ENCODE measurements at regions not wholly inside any gene's neighbourhood (a gene's known extent, or its start where the extent isn't known, plus 50 kb on each side); places are given as distances from the start of the nearest gene placed in this dataset.

GRCh38 chr6:74587386-74587785, 618.5 kb downstream of the COL12A1 start:
- ATAC-seq, result no peak
- TF ChIP-seq, protein P1, sequence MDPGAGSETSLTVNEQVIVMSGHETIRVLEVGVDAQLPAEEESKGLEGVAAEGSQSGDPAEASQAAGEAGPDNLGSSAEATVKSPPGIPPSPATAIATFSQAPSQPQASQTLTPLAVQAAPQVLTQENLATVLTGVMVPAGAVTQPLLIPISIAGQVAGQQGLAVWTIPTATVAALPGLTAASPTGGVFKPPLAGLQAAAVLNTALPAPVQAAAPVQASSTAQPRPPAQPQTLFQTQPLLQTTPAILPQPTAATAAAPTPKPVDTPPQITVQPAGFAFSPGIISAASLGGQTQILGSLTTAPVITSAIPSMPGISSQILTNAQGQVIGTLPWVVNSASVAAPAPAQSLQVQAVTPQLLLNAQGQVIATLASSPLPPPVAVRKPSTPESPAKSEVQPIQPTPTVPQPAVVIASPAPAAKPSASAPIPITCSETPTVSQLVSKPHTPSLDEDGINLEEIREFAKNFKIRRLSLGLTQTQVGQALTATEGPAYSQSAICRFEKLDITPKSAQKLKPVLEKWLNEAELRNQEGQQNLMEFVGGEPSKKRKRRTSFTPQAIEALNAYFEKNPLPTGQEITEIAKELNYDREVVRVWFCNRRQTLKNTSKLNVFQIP (CRISPR knock-in tag; IDR thresholded peaks at IDR 0.05; ENCODE audit: borderline replicate concordance, low read depth), result no peak
- TF ChIP-seq CSRNP3 (CRISPR knock-in tag; IDR thresholded peaks at IDR 0.05), result no peak

GRCh38 chr6:74585753-74586152, 620.1 kb downstream of the COL12A1 start:
- ATAC-seq, result no peak
- TF ChIP-seq ZFP3 (CRISPR knock-in tag; IDR thresholded peaks at IDR 0.05) (no peak), SNAI2 (CRISPR knock-in tag; IDR thresholded peaks at IDR 0.05) (no peak), RARB (CRISPR knock-in tag; IDR thresholded peaks at IDR 0.05) (no peak), ESRRG (CRISPR knock-in tag; IDR thresholded peaks at IDR 0.05) (no peak), TCF4 (CRISPR knock-in tag; IDR thresholded peaks at IDR 0.05; ENCODE audit: borderline replicate concordance) (no peak), ISL1 (CRISPR knock-in tag; IDR thresholded peaks at IDR 0.05) (no peak)

GRCh38 chr6:74581681-74582080, 624.2 kb downstream of the COL12A1 start:
- no peak for ATAC-seq
- TF ChIP-seq PPARA (CRISPR knock-in tag; IDR thresholded peaks at IDR 0.05; ENCODE audit: borderline replicate concordance) (no peak), BACH2 (CRISPR knock-in tag; IDR thresholded peaks at IDR 0.05; ENCODE audit: borderline replicate concordance) (no peak), ZFP30 (CRISPR knock-in tag; IDR thresholded peaks at IDR 0.05) (no peak), ZNF565 (CRISPR knock-in tag; conservative IDR thresholded peaks at IDR 0.05; ENCODE audit: low read depth) (no peak), CSDC2 (CRISPR knock-in tag; IDR thresholded peaks at IDR 0.05) (no peak), TCF4 (CRISPR knock-in tag; IDR thresholded peaks at IDR 0.05; ENCODE audit: borderline replicate concordance) (no peak), OSR1 (CRISPR knock-in tag; IDR thresholded peaks at IDR 0.05) (no peak), ZFP3 (CRISPR knock-in tag; IDR thresholded peaks at IDR 0.05) (no peak)
- TF ChIP-seq, protein P2, sequence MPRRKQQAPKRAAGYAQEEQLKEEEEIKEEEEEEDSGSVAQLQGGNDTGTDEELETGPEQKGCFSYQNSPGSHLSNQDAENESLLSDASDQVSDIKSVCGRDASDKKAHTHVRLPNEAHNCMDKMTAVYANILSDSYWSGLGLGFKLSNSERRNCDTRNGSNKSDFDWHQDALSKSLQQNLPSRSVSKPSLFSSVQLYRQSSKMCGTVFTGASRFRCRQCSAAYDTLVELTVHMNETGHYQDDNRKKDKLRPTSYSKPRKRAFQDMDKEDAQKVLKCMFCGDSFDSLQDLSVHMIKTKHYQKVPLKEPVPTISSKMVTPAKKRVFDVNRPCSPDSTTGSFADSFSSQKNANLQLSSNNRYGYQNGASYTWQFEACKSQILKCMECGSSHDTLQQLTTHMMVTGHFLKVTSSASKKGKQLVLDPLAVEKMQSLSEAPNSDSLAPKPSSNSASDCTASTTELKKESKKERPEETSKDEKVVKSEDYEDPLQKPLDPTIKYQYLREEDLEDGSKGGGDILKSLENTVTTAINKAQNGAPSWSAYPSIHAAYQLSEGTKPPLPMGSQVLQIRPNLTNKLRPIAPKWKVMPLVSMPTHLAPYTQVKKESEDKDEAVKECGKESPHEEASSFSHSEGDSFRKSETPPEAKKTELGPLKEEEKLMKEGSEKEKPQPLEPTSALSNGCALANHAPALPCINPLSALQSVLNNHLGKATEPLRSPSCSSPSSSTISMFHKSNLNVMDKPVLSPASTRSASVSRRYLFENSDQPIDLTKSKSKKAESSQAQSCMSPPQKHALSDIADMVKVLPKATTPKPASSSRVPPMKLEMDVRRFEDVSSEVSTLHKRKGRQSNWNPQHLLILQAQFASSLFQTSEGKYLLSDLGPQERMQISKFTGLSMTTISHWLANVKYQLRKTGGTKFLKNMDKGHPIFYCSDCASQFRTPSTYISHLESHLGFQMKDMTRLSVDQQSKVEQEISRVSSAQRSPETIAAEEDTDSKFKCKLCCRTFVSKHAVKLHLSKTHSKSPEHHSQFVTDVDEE (CRISPR knock-in tag; IDR thresholded peaks at IDR 0.05), result no peak

DNA sequence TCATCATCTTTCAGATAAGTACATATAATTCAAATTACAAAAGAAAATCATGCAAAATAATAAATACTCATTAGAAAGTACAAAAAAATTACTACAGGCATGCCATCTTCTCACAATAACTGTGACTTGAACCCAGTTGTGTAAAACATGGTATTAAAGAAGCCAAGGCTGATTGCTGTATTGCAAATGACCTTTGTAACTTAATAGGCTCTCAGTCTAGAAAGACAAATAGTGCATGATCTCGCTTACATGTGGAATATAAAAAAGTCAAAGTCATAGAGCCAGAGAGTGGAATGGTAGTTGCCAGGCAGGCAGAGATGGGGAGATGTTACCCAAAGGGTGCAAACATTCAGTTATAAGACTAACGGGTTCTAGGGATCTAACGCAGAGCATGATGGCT, 626.1 kb downstream of the COL12A1 start:
- TF ChIP-seq PPARA (CRISPR knock-in tag; IDR thresholded peaks at IDR 0.05; ENCODE audit: borderline replicate concordance), result no peak
- TF ChIP-seq ZNF8 (CRISPR knock-in tag; IDR thresholded peaks at IDR 0.05), result no peak
- no peak for TF ChIP-seq CSDC2 (CRISPR knock-in tag; IDR thresholded peaks at IDR 0.05)
- no peak for TF ChIP-seq CSRNP3 (CRISPR knock-in tag; IDR thresholded peaks at IDR 0.05)
- TF ChIP-seq TCF4 (CRISPR knock-in tag; IDR thresholded peaks at IDR 0.05; ENCODE audit: borderline replicate concordance), result no peak
- TF ChIP-seq, protein P3, sequence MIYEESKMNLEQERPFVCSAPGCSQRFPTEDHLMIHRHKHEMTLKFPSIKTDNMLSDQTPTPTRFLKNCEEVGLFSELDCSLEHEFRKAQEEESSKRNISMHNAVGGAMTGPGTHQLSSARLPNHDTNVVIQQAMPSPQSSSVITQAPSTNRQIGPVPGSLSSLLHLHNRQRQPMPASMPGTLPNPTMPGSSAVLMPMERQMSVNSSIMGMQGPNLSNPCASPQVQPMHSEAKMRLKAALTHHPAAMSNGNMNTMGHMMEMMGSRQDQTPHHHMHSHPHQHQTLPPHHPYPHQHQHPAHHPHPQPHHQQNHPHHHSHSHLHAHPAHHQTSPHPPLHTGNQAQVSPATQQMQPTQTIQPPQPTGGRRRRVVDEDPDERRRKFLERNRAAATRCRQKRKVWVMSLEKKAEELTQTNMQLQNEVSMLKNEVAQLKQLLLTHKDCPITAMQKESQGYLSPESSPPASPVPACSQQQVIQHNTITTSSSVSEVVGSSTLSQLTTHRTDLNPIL (CRISPR knock-in tag; IDR thresholded peaks at IDR 0.05; ENCODE audit: low read depth), result no peak
- TF ChIP-seq, protein P1 (CRISPR knock-in tag; IDR thresholded peaks at IDR 0.05; ENCODE audit: borderline replicate concordance, low read depth), result no peak
- no peak for TF ChIP-seq BACH2 (CRISPR knock-in tag; IDR thresholded peaks at IDR 0.05; ENCODE audit: borderline replicate concordance)
- no peak for TF ChIP-seq ISL1 (CRISPR knock-in tag; IDR thresholded peaks at IDR 0.05)
- TF ChIP-seq GLIS3 (CRISPR knock-in tag; IDR thresholded peaks at IDR 0.05), result no peak
- no peak for TF ChIP-seq ZFP3 (CRISPR knock-in tag; IDR thresholded peaks at IDR 0.05)
- no peak for ATAC-seq

Measured in SK-N-SH treated with all-trans-retinoic acid at 6 μM for 48 hours (cell line).